HG03457 (cell line): ENCODE measurements at regions not wholly inside any gene's neighbourhood (a gene's known extent, or its start where the extent isn't known, plus 50 kb on each side); places are given as distances from the start of the nearest gene placed in this dataset.

ENCODE experiments used
- ATAC-seq: cut with Tn5 transposase; IDR thresholded peaks from one replicate; pipeline ENCODE4 v1.9.1; 2021; ENCODE audit warnings: moderate number of reproducible peaks; ENCODE audit not compliant: unreplicated experiment

GRCh38 chr3:14335774-14336748, 66.3 kb upstream of the SLC6A6 start:
- ATAC-seq = no peak

GRCh38 chr3:14336749-14337598, 65.4 kb upstream of the SLC6A6 start:
- ATAC-seq = no peak

- no peak for ATAC-seq
Measured at GRCh38 chr3:14337828-14338227, 64.6 kb upstream of the SLC6A6 start.

- ATAC-seq = no peak
Measured at GRCh38 chr3:14338242-14338641, 64.2 kb upstream of the SLC6A6 start.

- no peak for ATAC-seq
Measured at GRCh38 chr3:14338898-14339458, 63.4 kb upstream of the SLC6A6 start.

GRCh38 chr3:14340960-14341708, 61.3 kb upstream of the SLC6A6 start:
- ATAC-seq = no peak

GRCh38 chr3:14343338-14344112, 58.9 kb upstream of the SLC6A6 start:
- ATAC-seq = no peak

GRCh38 chr3:14344351-14344750, 58.1 kb upstream of the SLC6A6 start:
- ATAC-seq = no peak

GRCh38 chr3:14345496-14346150, 56.8 kb upstream of the SLC6A6 start:
- no peak for ATAC-seq

- ATAC-seq = no peak
Measured at GRCh38 chr3:14346191-14346590, 56.2 kb upstream of the SLC6A6 start.

GRCh38 chr3:14346642-14347041, 55.8 kb upstream of the SLC6A6 start:
- ATAC-seq = no peak

- ATAC-seq = no peak
Measured at GRCh38 chr3:14347110-14347509, 55.3 kb upstream of the SLC6A6 start.

- ATAC-seq = no peak
Measured at GRCh38 chr3:14351617-14352001, 50.8 kb upstream of the SLC6A6 start.

- ATAC-seq = no peak
Measured at GRCh38 chr3:14352002-14352627, 50.3 kb upstream of the SLC6A6 start.
